ENCODE measurements at regions not wholly inside any gene's neighbourhood (a gene's known extent, or its start where the extent isn't known, plus 50 kb on each side); places are given as distances from the start of the nearest gene placed in this dataset.

- Histone ChIP-seq H3K27me3 (ENCODE audit: insufficient read depth, low read depth, low read length) (no peaks in the 10 kb centered on the region), H3K4me3 (ENCODE audit: low read length) (no peak overlapping the region), H3K9me2 (ENCODE audit: insufficient read depth, low read length) (no peaks in the 10 kb centered on the region), H3F3A (ENCODE audit: insufficient read depth, low read length, poor library complexity, severe bottlenecking) (no peaks in the 10 kb centered on the region), H4K20me1 (ENCODE audit: insufficient read depth) (no peaks in the 10 kb centered on the region), H3K27ac (ENCODE audit: low read length) (no peak overlapping the region), H3K9me3 (ENCODE audit: low read length) (no peaks in the 10 kb centered on the region), H3K79me2 (replicated peaks; ENCODE audit: insufficient read depth, low read length) (no peaks in the 10 kb centered on the region), H3K9ac (ENCODE audit: low read length) (no peak overlapping the region), H3K4me2 (ENCODE audit: low read length) (no peak overlapping the region), H3K36me3 (ENCODE audit: insufficient read depth, low read length) (no peaks in the 10 kb centered on the region), H2AFZ (ENCODE audit: low read depth, low read length) (no peak overlapping the region)
- TF ChIP-seq REST (IDR thresholded peaks at IDR 0.05; ENCODE audit: borderline replicate concordance) (no peak), EP300 (conservative IDR thresholded peaks at IDR 0.05; ENCODE audit: poor library complexity, severe bottlenecking) (no peak), RAD21 (conservative IDR thresholded peaks at IDR 0.05) (no peak), MXI1 (conservative IDR thresholded peaks at IDR 0.05; ENCODE audit: poor library complexity, severe bottlenecking) (no peak), TAF1 (IDR thresholded peaks at IDR 0.05; ENCODE audit: low read depth) (no peak), EZH2 (IDR thresholded peaks at IDR 0.05; ENCODE audit: borderline replicate concordance, insufficient read depth, low read length, poor library complexity, severe bottlenecking) (no peak), CTCF (IDR thresholded peaks at IDR 0.05; ENCODE audit: poor library complexity, severe bottlenecking) (no peak), SMC3 (conservative IDR thresholded peaks at IDR 0.05; ENCODE audit: poor library complexity) (no peak), POLR2AphosphoS5 (IDR thresholded peaks at IDR 0.05) (no peak)
Measured at GRCh38 chr9:134540276-134541096, 101.1 kb upstream of the COL5A1 start.

- H3K36me3 ChIP-seq (ENCODE audit: insufficient read depth, low read length): no peaks in the 10 kb centered on the region
- H4K20me1 ChIP-seq (ENCODE audit: insufficient read depth): no peaks in the 10 kb centered on the region
- no peak overlapping the region for H3K4me3 ChIP-seq (ENCODE audit: low read length)
- no peaks in the 10 kb centered on the region for H3K27me3 ChIP-seq (ENCODE audit: insufficient read depth, low read depth, low read length)
- TF ChIP-seq MXI1 (conservative IDR thresholded peaks at IDR 0.05; ENCODE audit: poor library complexity, severe bottlenecking) (no peak), CTCF (IDR thresholded peaks at IDR 0.05; ENCODE audit: poor library complexity, severe bottlenecking) (no peak), SMC3 (conservative IDR thresholded peaks at IDR 0.05; ENCODE audit: poor library complexity) (no peak), POLR2AphosphoS5 (IDR thresholded peaks at IDR 0.05) (no peak), EZH2 (IDR thresholded peaks at IDR 0.05; ENCODE audit: borderline replicate concordance, insufficient read depth, low read length, poor library complexity, severe bottlenecking) (no peak), REST (IDR thresholded peaks at IDR 0.05; ENCODE audit: borderline replicate concordance) (no peak), EP300 (conservative IDR thresholded peaks at IDR 0.05; ENCODE audit: poor library complexity, severe bottlenecking) (no peak), TAF1 (IDR thresholded peaks at IDR 0.05; ENCODE audit: low read depth) (no peak), RAD21 (conservative IDR thresholded peaks at IDR 0.05) (no peak)
- H3K79me2 ChIP-seq (replicated peaks; ENCODE audit: insufficient read depth, low read length): no peaks in the 10 kb centered on the region
- H3K4me2 ChIP-seq (ENCODE audit: low read length): no peak overlapping the region
- H2AFZ ChIP-seq (ENCODE audit: low read depth, low read length): no peak overlapping the region
- H3K9ac ChIP-seq (ENCODE audit: low read length): no peak overlapping the region
- H3K27ac ChIP-seq (ENCODE audit: low read length): no peak overlapping the region
- no peaks in the 10 kb centered on the region for H3K9me3 ChIP-seq (ENCODE audit: low read length)
- H3K9me2 ChIP-seq (ENCODE audit: insufficient read depth, low read length): no peaks in the 10 kb centered on the region
- H3F3A ChIP-seq (ENCODE audit: insufficient read depth, low read length, poor library complexity, severe bottlenecking): no peaks in the 10 kb centered on the region
Measured at GRCh38 chr9:134541097-134541747, 100.4 kb upstream of the COL5A1 start.
